ENCODE measurements at regions not wholly inside any gene's neighbourhood (a gene's known extent, or its start where the extent isn't known, plus 50 kb on each side); places are given as distances from the start of the nearest gene placed in this dataset.

DNA sequence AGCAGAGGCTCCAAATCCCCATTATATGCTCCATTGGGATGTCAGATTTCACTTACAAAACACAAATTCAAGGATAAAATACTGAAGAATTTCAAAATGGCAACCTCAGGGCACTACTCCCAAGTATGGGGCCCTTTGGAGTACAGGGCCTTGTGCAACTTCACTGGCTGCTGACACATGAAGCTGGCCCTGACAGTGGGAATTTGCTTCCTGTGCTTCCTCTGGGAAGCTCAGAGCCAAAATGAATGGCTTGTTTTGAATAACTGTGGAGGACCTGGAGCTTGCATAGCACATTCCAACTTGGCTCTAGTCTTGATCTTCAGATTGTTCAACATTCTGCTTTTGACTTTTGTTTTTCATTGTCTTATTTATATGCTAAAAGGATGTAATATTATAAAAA lies 52.3 kb upstream of the HNF1B start:
- no peak for TF ChIP-seq PKNOX1 (IDR thresholded peaks at IDR 0.05)
- no peak for TF ChIP-seq ARNT (IDR thresholded peaks at IDR 0.05)
- no peak for TF ChIP-seq HDGF (IDR thresholded peaks at IDR 0.05; ENCODE audit: borderline replicate concordance)
- no peak for TF ChIP-seq CTBP1 (IDR thresholded peaks at IDR 0.05; ENCODE audit: borderline replicate concordance)
- TF ChIP-seq ZNF384 (IDR thresholded peaks at IDR 0.05) = no peak
- no peak for TF ChIP-seq SP1 (IDR thresholded peaks at IDR 0.05)
- TF ChIP-seq NFRKB (IDR thresholded peaks at IDR 0.05) = no peak
- TF ChIP-seq FOXM1 (IDR thresholded peaks at IDR 0.05; ENCODE audit: borderline replicate concordance) = no peak
- TF ChIP-seq ELF4 (IDR thresholded peaks at IDR 0.05) = no peak
- TF ChIP-seq LEF1 (IDR thresholded peaks at IDR 0.05; ENCODE audit: borderline replicate concordance) = no peak
- no peak for TF ChIP-seq TARDBP (IDR thresholded peaks at IDR 0.05)
- TF ChIP-seq L3MBTL2 (conservative IDR thresholded peaks at IDR 0.05) = no peak
- TF ChIP-seq FOXA1 (IDR thresholded peaks at IDR 0.05) = no peak
